H1 (cell line): ENCODE measurements at regions not wholly inside any gene's neighbourhood (a gene's known extent, or its start where the extent isn't known, plus 50 kb on each side); places are given as distances from the start of the nearest gene placed in this dataset.
A peak's percentile ranks its signal among the peaks of the same experiment; 100 is the strongest.

ENCODE experiments used
- CTCF ChIA-PET: fragments of 300-600 bp; sonication (Branson Sonifier 250); formaldehyde crosslinking; loops from one replicate; lab custom pipeline; 2021; ENCODE audit not compliant: partially characterized antibody; lab: Charles Lee
- POLR2A ChIA-PET: fragments of 300-600 bp; sonication (Branson Sonifier 250); formaldehyde crosslinking; loops from one replicate; lab custom pipeline; 2021; ENCODE audit warnings: inconsistent platforms; ENCODE audit not compliant: partially characterized antibody; lab: Charles Lee
- DNase-seq, 2 experiments: peaks; one replicate each; pipeline versions ENCODE4 v3.0.0 to v3.0.0-alpha.2; 2010 to 2022; ENCODE audit warnings: low spot score in 2 of 2, low read depth in 1 of 2, mixed read lengths in 1 of 2
- FAIRE-seq: peaks from 2 replicates; lab custom pipeline; 2011; peaks lifted over from hg19 to GRCh38; lab: Jason Lieb, UNC
- H2AFZ ChIP-seq: 2 replicates; pipeline ENCODE4 v1.8.1; 2012; ENCODE audit warnings: low read length, inconsistent platforms
- H2AK5ac ChIP-seq: 2 replicates; pipeline ENCODE4 v1.6.1; 2013; ENCODE audit warnings: low read depth, low read length
- H2BK120ac ChIP-seq: replicated peaks from 2 replicates; pipeline ENCODE3; 2013; ENCODE audit warnings: low read depth, low read length, inconsistent platforms
- H2BK12ac ChIP-seq: 2 replicates; pipeline ENCODE4 v1.6.1; 2013; ENCODE audit warnings: low read depth, low read length
- H2BK15ac ChIP-seq: 2 replicates; pipeline ENCODE4 v1.6.1; 2013; ENCODE audit warnings: low read length
- H2BK20ac ChIP-seq: 2 replicates; pipeline ENCODE4 v1.6.1; 2013; ENCODE audit warnings: low read length
- H2BK5ac ChIP-seq: 2 replicates; pipeline ENCODE4 v1.6.1; 2013; ENCODE audit warnings: low read depth, low read length
- H3K14ac ChIP-seq: 2 replicates; pipeline ENCODE4 v1.6.1; 2013; ENCODE audit warnings: inconsistent platforms; ENCODE audit not compliant: insufficient read length
- H3K18ac ChIP-seq: 2 replicates; pipeline ENCODE4 v1.6.1; 2013; ENCODE audit warnings: low read length; ENCODE audit errors: extremely low read depth
- H3K23ac ChIP-seq: 2 replicates; pipeline ENCODE4 v1.6.1; 2013; ENCODE audit warnings: inconsistent platforms; ENCODE audit not compliant: insufficient read length
- H3K23me2 ChIP-seq: 2 replicates; pipeline ENCODE4 v1.6.1; 2013; ENCODE audit warnings: low read depth, low read length
- H3K27ac ChIP-seq: 2 replicates; pipeline ENCODE4 v1.6.1; 2011; ENCODE audit warnings: low read depth, low read length, inconsistent platforms
- H3K27me3 ChIP-seq, 4 experiments: replicated peaks in 1 of 4; 1 replicate in 1 of 4; 2 replicates in 3 of 4; pipeline versions ENCODE4 v1.6.1 to v1.8.1; 2011 to 2013; ENCODE audit warnings: low read length in 3 of 4, mild to moderate bottlenecking in 3 of 4, inconsistent platforms in 2 of 4, mixed read lengths in 2 of 4, moderate library complexity in 1 of 4; ENCODE audit not compliant: control insufficient read depth in 3 of 4, insufficient read depth in 3 of 4; ENCODE audit errors: extremely low read depth in 1 of 4
- H3K36me3 ChIP-seq, 4 experiments: 2 replicates each; pipeline versions ENCODE4 v1.6.1 to v1.8.1; 2011 to 2013; ENCODE audit warnings: mild to moderate bottlenecking in 4 of 4, low read length in 3 of 4, moderate library complexity in 2 of 4, control low read depth in 1 of 4, inconsistent platforms in 1 of 4; ENCODE audit not compliant: insufficient read depth in 4 of 4, control insufficient read depth in 2 of 4
- H3K4ac ChIP-seq: replicated peaks from 2 replicates; pipeline ENCODE3; 2013; ENCODE audit warnings: low read length, low read depth, mixed read lengths, inconsistent platforms; ENCODE audit not compliant: insufficient read length
- H3K4me1 ChIP-seq, 4 experiments: replicated peaks in 1 of 4; 1 replicate in 1 of 4; 2 replicates in 3 of 4; pipeline versions ENCODE4 v1.6.1 to v1.8.1; 2011 to 2013; ENCODE audit warnings: low read length in 3 of 4, inconsistent platforms in 2 of 4, mixed read lengths in 1 of 4; ENCODE audit not compliant: insufficient read depth in 4 of 4, control insufficient read depth in 3 of 4
- H3K4me2 ChIP-seq, 2 experiments: 2 replicates each; pipeline versions ENCODE4 v1.6.1 to v1.8.1; 2011 to 2013; ENCODE audit warnings: low read depth in 2 of 2, low read length in 2 of 2, control low read depth in 1 of 2, inconsistent platforms in 1 of 2, mild to moderate bottlenecking in 1 of 2; ENCODE audit not compliant: insufficient read depth in 1 of 2
- H3K4me3 ChIP-seq, 4 experiments: fragments of 200-600, 300-600 bp in 1 of 4; sonication (generic), shearing (Covaris generic), sonication (Bioruptor Twin) in 1 of 4; 2 replicates each; pipeline versions ENCODE4 v1.5.1 to v1.8.1; 2011 to 2016; ENCODE audit warnings: low read length in 4 of 4, low read depth in 3 of 4, control low read depth in 2 of 4, inconsistent platforms in 2 of 4, mild to moderate bottlenecking in 2 of 4, mixed read lengths in 1 of 4, moderate library complexity in 1 of 4; ENCODE audit not compliant: insufficient read depth in 2 of 4; ENCODE audit errors: extremely low read depth in 1 of 4
- H3K56ac ChIP-seq: replicated peaks from 2 replicates; pipeline ENCODE3; 2013; ENCODE audit warnings: low read depth, mild to moderate bottlenecking, mixed read lengths, low read length, inconsistent platforms; ENCODE audit not compliant: insufficient read length
- H3K79me1 ChIP-seq: 2 replicates; pipeline ENCODE4 v1.6.1; 2013; ENCODE audit warnings: low read depth, low read length, control low read depth
- H3K79me2 ChIP-seq, 2 experiments: 2 replicates each; pipeline versions ENCODE4 v1.6.1 to v1.8.1; 2012 to 2013; ENCODE audit warnings: low read length in 2 of 2, mild to moderate bottlenecking in 2 of 2, inconsistent platforms in 1 of 2; ENCODE audit not compliant: insufficient read depth in 2 of 2, control insufficient read depth in 1 of 2
- H3K9ac ChIP-seq, 4 experiments: replicated peaks in 1 of 4; 1 replicate in 1 of 4; 2 replicates in 3 of 4; pipeline versions ENCODE4 v1.6.1 to v1.8.1; 2011 to 2013; ENCODE audit warnings: low read depth in 3 of 4, low read length in 3 of 4, control low read depth in 2 of 4, mild to moderate bottlenecking in 2 of 4, moderate library complexity in 2 of 4, inconsistent platforms in 1 of 4; ENCODE audit errors: extremely low read depth in 1 of 4
- H3K9me3 ChIP-seq, 2 experiments: 2 replicates each; pipeline versions ENCODE4 v1.6.1 to v1.8.1; 2012 to 2013; ENCODE audit warnings: mild to moderate bottlenecking in 2 of 2, moderate library complexity in 2 of 2, control low read depth in 1 of 2, inconsistent platforms in 1 of 2, low read depth in 1 of 2, low read length in 1 of 2, mixed read lengths in 1 of 2; ENCODE audit not compliant: insufficient read depth in 2 of 2
- H4K20me1 ChIP-seq, 2 experiments: replicated peaks in 1 of 2; 2 replicates each; pipeline versions ENCODE3 to v1.8.1; 2011 to 2013; ENCODE audit warnings: inconsistent platforms in 2 of 2, low read length in 2 of 2, mild to moderate bottlenecking in 1 of 2; ENCODE audit not compliant: insufficient read depth in 2 of 2, control insufficient read depth in 1 of 2
- H4K5ac ChIP-seq: 2 replicates; pipeline ENCODE4 v1.6.1; 2013; ENCODE audit warnings: low read length, low read depth, mixed read lengths, inconsistent platforms; ENCODE audit not compliant: insufficient read length
- H4K8ac ChIP-seq: 2 replicates; pipeline ENCODE4 v1.8.0; 2013; ENCODE audit warnings: mild to moderate bottlenecking, moderate library complexity, low read length, inconsistent platforms; ENCODE audit not compliant: insufficient read depth; ENCODE audit errors: extremely low read depth
- H4K91ac ChIP-seq: replicated peaks from 2 replicates; pipeline ENCODE3; 2013; ENCODE audit warnings: low read length, mixed read lengths, inconsistent platforms; ENCODE audit not compliant: insufficient read length
- EGR1 ChIP-seq: IDR thresholded peaks from 2 replicates; pipeline ENCODE4 v1.6.1; 2011; ENCODE audit warnings: low read depth, low read length, borderline replicate concordance
- POU5F1 ChIP-seq: IDR thresholded peaks from 2 replicates; pipeline ENCODE4 v1.6.1; 2011; ENCODE audit warnings: low read depth, mild to moderate bottlenecking, low read length, moderate library complexity
- TAF1 ChIP-seq: IDR thresholded peaks from 2 replicates; pipeline ENCODE4 v1.6.1; 2011; ENCODE audit warnings: mild to moderate bottlenecking, low read depth, low read length
- WGBS, 2 experiments: shearing (Covaris generic) in 1 of 2; methylation state at CpG; one replicate each; pipeline versions ENCODE4 v1.1.6 to v1.1.7; 2013 to 2015; ENCODE audit warnings: low lambda C conversion rate in 2 of 2, mixed read lengths in 2 of 2, inconsistent platforms in 1 of 2, low coverage in 1 of 2, missing lambda C conversion rate in 1 of 2; ENCODE audit not compliant: insufficient replicate concordance in 2 of 2, insufficient coverage in 1 of 2, insufficient read length in 1 of 2; ENCODE audit errors: extremely low coverage in 1 of 2, missing lambda C conversion rate in 1 of 2; 5-methylcytosine and 5-hydroxymethylcytosine counted together

DNA sequence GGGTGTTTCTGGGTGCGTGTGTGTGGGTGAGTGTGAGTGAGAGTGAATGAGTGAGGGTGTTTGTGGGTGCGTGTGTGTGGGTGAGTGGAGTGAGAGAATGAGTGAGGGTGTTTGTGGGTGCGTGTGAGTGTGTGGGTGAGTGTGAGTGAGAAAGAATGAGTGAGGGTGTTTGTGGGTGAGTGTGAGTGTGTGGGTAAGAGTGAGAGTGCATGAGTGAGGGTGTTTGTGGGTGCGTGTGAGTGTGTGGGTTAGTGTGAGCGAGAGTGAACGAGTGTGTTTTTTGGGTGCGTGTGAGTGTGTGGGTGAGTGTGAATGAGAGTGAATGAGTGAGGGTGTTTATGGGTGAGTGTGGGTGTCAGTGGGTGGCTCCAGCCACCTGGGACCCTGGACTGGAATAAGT lies 1676.1 kb upstream of the TENM3 start:
- H2BK20ac ChIP-seq = peak overlapping the region; percentile 34; the same call in 1 of the 2 replicates
- FAIRE-seq = no peak

More for the DNA sequence above, 1676.1 kb upstream of the TENM3 start:
- Histone ChIP-seq H4K91ac (no peak overlapping the region), H3K4me2 (no peak overlapping the region), H3K9ac (no peak overlapping the region), H2AFZ (no peak overlapping the region), H2BK15ac (no peak overlapping the region), H3K36me3 (no peaks in the 10 kb centered on the region), H3K14ac (no peak overlapping the region), H3K4ac (no peak overlapping the region), H4K20me1 (peaks cover 0 to 4% of the 10 kb centered on the region in 2 experiments), H3K27ac (no peak overlapping the region), H4K8ac (no peak overlapping the region), H3K23ac (no peak overlapping the region), H3K79me1 (no peaks in the 10 kb centered on the region), H2BK12ac (0 out of 2 replicates have a peak overlapping the region, but pooled peaks have one; percentile 50), H3K23me2 (peaks cover 16% of the 10 kb centered on the region; the same call in 1 of the 2 replicates), H3K56ac (no peak overlapping the region), H2AK5ac (no peak overlapping the region; the same call in 1 of the 2 replicates), H2BK5ac (no peak overlapping the region), H4K5ac (no peak overlapping the region), H3K27me3 (no peaks in the 10 kb centered on the region), H3K18ac (no peak overlapping the region), H2BK120ac (no peak overlapping the region), H3K79me2 (no peaks in the 10 kb centered on the region), H3K9me3 (no peaks in the 10 kb centered on the region), H3K4me1 (no peaks in the 10 kb centered on the region), H3K4me3 (no peak overlapping the region)
- no peak for TF ChIP-seq TAF1
- TF ChIP-seq EGR1 = no peak
- TF ChIP-seq POU5F1 = no peak
- ChIA-PET POLR2A (no interaction called here), CTCF (no interaction called here)
- WGBS, 2 experiments = 91 to 100% methylated on average over 7 of the region's 7 CpGs
- no peak for DNase-seq
